IPS DF 6.9 (cell line): ENCODE measurements at regions not wholly inside any gene's neighbourhood (a gene's known extent, or its start where the extent isn't known, plus 50 kb on each side); places are given as distances from the start of the nearest gene placed in this dataset.

Source experiments
- DNase-seq: peaks from one replicate; pipeline ENCODE4 v3.0.0-alpha.2; 2013; ENCODE audit warnings: low read depth, low spot score
- H3K27ac ChIP-seq: one replicate; pipeline ENCODE4 v1.5.1; 2013; ENCODE audit warnings: low read length, control low read depth
- H3K27me3 ChIP-seq: 2 replicates; pipeline ENCODE4 v1.6.1; 2013; ENCODE audit warnings: mild to moderate bottlenecking, low read length; ENCODE audit not compliant: control insufficient read depth, insufficient read depth
- H3K36me3 ChIP-seq: 2 replicates; pipeline ENCODE4 v1.6.1; 2013; ENCODE audit warnings: low read length; ENCODE audit not compliant: control insufficient read depth, insufficient read depth
- H3K4me1 ChIP-seq: 2 replicates; pipeline ENCODE4 v1.6.1; 2013; ENCODE audit warnings: low read length; ENCODE audit not compliant: control insufficient read depth, insufficient read depth
- H3K4me3 ChIP-seq: 2 replicates; pipeline ENCODE4 v1.5.1; 2013; ENCODE audit warnings: mild to moderate bottlenecking, low read length
- H3K9me3 ChIP-seq: 2 replicates; pipeline ENCODE4 v1.6.1; 2013; ENCODE audit warnings: low read length, inconsistent platforms; ENCODE audit not compliant: control insufficient read depth, insufficient read depth
- WGBS: extraction: QIAGEN DNeasy Blood & Tissue Kit; methylation state at CpG from one replicate; pipeline ENCODE4 v1.1.7; 2013; ENCODE audit warnings: mixed read lengths, missing lambda C conversion rate; ENCODE audit not compliant: insufficient read length, insufficient coverage; 5-methylcytosine and 5-hydroxymethylcytosine counted together

- Histone ChIP-seq H3K9me3 (no peaks in the 10 kb centered on the region), H3K4me3 (no peak overlapping the region), H3K27me3 (no peaks in the 10 kb centered on the region), H3K36me3 (no peaks in the 10 kb centered on the region), H3K27ac (no peak overlapping the region), H3K4me1 (no peaks in the 10 kb centered on the region; the same call in 1 of the 2 replicates)
- no CpG with 5 or more reads among the region's 14 CpGs for WGBS
- no peak for DNase-seq
These were observed 51.1 kb upstream of the BEGAIN start for GRCh38 chr14:100638211-100638855.

GRCh38 chr14:100639280-100639679 is 52.1 kb upstream of the BEGAIN start:
- Histone ChIP-seq H3K4me1 (no peaks in the 10 kb centered on the region; the same call in 1 of the 2 replicates), H3K4me3 (no peak overlapping the region), H3K27ac (no peak overlapping the region), H3K27me3 (no peaks in the 10 kb centered on the region), H3K36me3 (no peaks in the 10 kb centered on the region), H3K9me3 (no peaks in the 10 kb centered on the region)
- no peak for DNase-seq
- WGBS, result no CpG with 5 or more reads among the region's 6 CpGs

GRCh38 chr14:100640471-100641273 is 53.5 kb upstream of the BEGAIN start:
- no peak for DNase-seq
- no peak overlapping the region for H3K27ac ChIP-seq
- no CpG with 5 or more reads among the region's 20 CpGs for WGBS

GRCh38 chr14:100641274-100641860 is 54.1 kb upstream of the BEGAIN start:
- peaks cover 2% of the 10 kb centered on the region for H3K4me1 ChIP-seq
- no CpG with 5 or more reads among the region's 8 CpGs for WGBS
- H3K9me3 ChIP-seq, result no peaks in the 10 kb centered on the region

More at GRCh38 chr14:100640471-100641273, 53.5 kb upstream of the BEGAIN start:
- Histone ChIP-seq H3K4me3 (no peak overlapping the region), H3K27me3 (no peaks in the 10 kb centered on the region), H3K36me3 (no peaks in the 10 kb centered on the region), H3K4me1 (peaks cover 2% of the 10 kb centered on the region), H3K9me3 (no peaks in the 10 kb centered on the region)

GRCh38 chr14:100643426-100643825 is 56.2 kb upstream of the BEGAIN start:
- no CpG with 5 or more reads among the region's 8 CpGs for WGBS
- H3K27ac ChIP-seq, result no peak overlapping the region
- no peaks in the 10 kb centered on the region for H3K36me3 ChIP-seq
- H3K9me3 ChIP-seq, result no peaks in the 10 kb centered on the region
- H3K4me1 ChIP-seq, result peaks cover 2% of the 10 kb centered on the region
- H3K4me3 ChIP-seq, result no peak overlapping the region
- H3K27me3 ChIP-seq, result no peaks in the 10 kb centered on the region
- DNase-seq, result no peak

More at GRCh38 chr14:100641274-100641860, 54.1 kb upstream of the BEGAIN start:
- no peak overlapping the region for H3K27ac ChIP-seq
- H3K27me3 ChIP-seq, result no peaks in the 10 kb centered on the region
- DNase-seq, result no peak
- no peaks in the 10 kb centered on the region for H3K36me3 ChIP-seq
- H3K4me3 ChIP-seq, result no peak overlapping the region

GRCh38 chr14:100644383-100644782 is 57.2 kb upstream of the BEGAIN start:
- peaks cover 2% of the 10 kb centered on the region for H3K4me1 ChIP-seq
- no peak for DNase-seq
- no peaks in the 10 kb centered on the region for H3K36me3 ChIP-seq
- no peaks in the 10 kb centered on the region for H3K9me3 ChIP-seq
- H3K4me3 ChIP-seq, result no peak overlapping the region
- no peak overlapping the region for H3K27ac ChIP-seq
- H3K27me3 ChIP-seq, result no peaks in the 10 kb centered on the region
- whole genome bisulfite sequencing, result no CpG with 5 or more reads among the region's 6 CpGs

GRCh38 chr14:100644784-100645183 is 57.6 kb upstream of the BEGAIN start:
- peaks cover 2% of the 10 kb centered on the region for H3K4me1 ChIP-seq
- H3K9me3 ChIP-seq, result no peaks in the 10 kb centered on the region
- H3K4me3 ChIP-seq, result no peak overlapping the region
- no peaks in the 10 kb centered on the region for H3K36me3 ChIP-seq
- WGBS, result no CpG with 5 or more reads among the region's 8 CpGs
- H3K27me3 ChIP-seq, result no peaks in the 10 kb centered on the region
- no peak for DNase-seq
- no peak overlapping the region for H3K27ac ChIP-seq

- Histone ChIP-seq H3K27me3 (no peaks in the 10 kb centered on the region), H3K27ac (no peak overlapping the region), H3K4me3 (no peak overlapping the region), H3K36me3 (no peaks in the 10 kb centered on the region), H3K9me3 (no peaks in the 10 kb centered on the region), H3K4me1 (peaks cover 2% of the 10 kb centered on the region)
- peak; percentile 87 for DNase-seq
- no CpG with 5 or more reads among the region's 12 CpGs for WGBS
These were observed 58.2 kb upstream of the BEGAIN start for GRCh38 chr14:100645196-100645981.

- H3K27ac ChIP-seq, result no peak overlapping the region
- H3K4me3 ChIP-seq, result no peak overlapping the region
These were observed 58.7 kb upstream of the BEGAIN start for GRCh38 chr14:100645982-100646314.

GRCh38 chr14:100648474-100649172 is 61.4 kb upstream of the BEGAIN start:
- Histone ChIP-seq H3K9me3 (no peaks in the 10 kb centered on the region), H3K27ac (no peak overlapping the region), H3K27me3 (no peaks in the 10 kb centered on the region), H3K36me3 (no peaks in the 10 kb centered on the region), H3K4me1 (peaks cover 2% of the 10 kb centered on the region), H3K4me3 (no peak overlapping the region)
- no CpG with 5 or more reads among the region's 2 CpGs for WGBS
- DNase-seq, result no peak

More at GRCh38 chr14:100645982-100646314, 58.7 kb upstream of the BEGAIN start:
- WGBS, result no CpG with 5 or more reads among the region's 3 CpGs
- DNase-seq, result no peak
- Histone ChIP-seq H3K9me3 (no peaks in the 10 kb centered on the region), H3K4me1 (peaks cover 2% of the 10 kb centered on the region), H3K36me3 (no peaks in the 10 kb centered on the region), H3K27me3 (no peaks in the 10 kb centered on the region)
